NT2/D1 (cell line): ENCODE measurements at regions not wholly inside any gene's neighbourhood (a gene's known extent, or its start where the extent isn't known, plus 50 kb on each side); places are given as distances from the start of the nearest gene placed in this dataset.

Source experiments
- DNase-seq: peaks from one replicate; pipeline ENCODE4 v3.0.0-alpha.2; 2011; ENCODE audit warnings: low read depth, low spot score
- H3K27me3 ChIP-seq: 2 replicates; pipeline ENCODE4 v1.6.0; 2011; ENCODE audit warnings: mild to moderate bottlenecking; ENCODE audit not compliant: insufficient read length, insufficient read depth
- H3K36me3 ChIP-seq: 2 replicates; pipeline ENCODE4 v1.6.1; 2011; ENCODE audit warnings: mild to moderate bottlenecking, low read length, mixed read lengths; ENCODE audit not compliant: insufficient read depth, insufficient read length
- H3K4me1 ChIP-seq: 2 replicates; pipeline ENCODE4 v1.5.1; 2011; ENCODE audit not compliant: insufficient read depth, insufficient read length
- H3K4me3 ChIP-seq: 2 replicates; pipeline ENCODE4 v1.5.1; 2011; ENCODE audit warnings: low read depth; ENCODE audit not compliant: insufficient read length
- H3K9ac ChIP-seq: 2 replicates; pipeline ENCODE4 v1.6.0; 2011; ENCODE audit warnings: low read depth; ENCODE audit not compliant: insufficient read length
- H3K9me3 ChIP-seq: 2 replicates; pipeline ENCODE4 v1.5.1; 2011; ENCODE audit warnings: mild to moderate bottlenecking, low read length; ENCODE audit not compliant: insufficient read depth
- SUZ12 ChIP-seq: IDR thresholded peaks from 2 replicates; pipeline ENCODE4 v1.6.1; 2011; ENCODE audit not compliant: insufficient read length, insufficient read depth; ENCODE audit errors: extremely low read depth
- YY1 ChIP-seq: IDR thresholded peaks from 2 replicates; pipeline ENCODE4 v1.6.1; 2011; ENCODE audit not compliant: insufficient read length, insufficient read depth
- ZNF274 ChIP-seq: IDR thresholded peaks from 2 replicates; pipeline ENCODE4 v1.6.1; 2011; ENCODE audit warnings: mild to moderate bottlenecking, low read depth, low read length

- DNase-seq, result no peak
- Histone ChIP-seq H3K9me3 (peaks cover 4% of the 10 kb centered on the region; the same call in 1 of the 2 replicates), H3K9ac (no peak overlapping the region), H3K36me3 (no peaks in the 10 kb centered on the region), H3K4me1 (peaks cover 4% of the 10 kb centered on the region), H3K4me3 (no peak overlapping the region), H3K27me3 (no peaks in the 10 kb centered on the region)
- no peak for TF ChIP-seq SUZ12
- TF ChIP-seq YY1, result no peak
- no peak for TF ChIP-seq ZNF274
Observed at GRCh38 chr12:118608770-118609344, 232.5 kb downstream of the SUDS3 start.

- peaks cover 4% of the 10 kb centered on the region for H3K4me1 ChIP-seq
- no peaks in the 10 kb centered on the region for H3K36me3 ChIP-seq
- peaks cover 4% of the 10 kb centered on the region; the same call in 1 of the 2 replicates for H3K9me3 ChIP-seq
- TF ChIP-seq SUZ12 (no peak), ZNF274 (no peak), YY1 (no peak)
- no peak overlapping the region for H3K9ac ChIP-seq
- no peak overlapping the region for H3K4me3 ChIP-seq
- no peaks in the 10 kb centered on the region for H3K27me3 ChIP-seq
- DNase-seq, result no peak
Observed at GRCh38 chr12:118611295-118611694, 234.9 kb downstream of the SUDS3 start.

DNA sequence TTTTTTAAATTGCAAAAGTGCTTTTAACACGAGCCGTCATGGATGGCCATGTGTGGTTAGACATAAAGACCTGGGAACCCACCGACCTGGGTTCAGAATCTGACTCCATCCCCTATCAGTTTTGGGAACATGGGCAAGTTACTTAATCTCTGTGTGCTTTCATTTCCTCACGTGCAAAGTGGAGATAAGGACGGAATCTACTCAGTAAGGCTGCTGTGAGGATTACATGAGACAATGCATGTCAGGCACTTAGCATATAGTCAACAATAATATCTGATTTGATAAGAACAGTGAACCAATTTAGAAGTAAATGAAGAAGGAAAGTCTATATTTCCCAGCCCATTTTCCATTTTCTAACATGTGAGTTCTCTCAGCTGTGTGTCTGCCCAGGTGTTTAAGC, 235.4 kb downstream of the SUDS3 start:
- DNase-seq, result no peak
- Histone ChIP-seq H3K27me3 (no peaks in the 10 kb centered on the region), H3K36me3 (no peaks in the 10 kb centered on the region), H3K9me3 (peaks cover 4% of the 10 kb centered on the region; the same call in 1 of the 2 replicates), H3K4me1 (peaks cover 4% of the 10 kb centered on the region), H3K4me3 (no peak overlapping the region), H3K9ac (no peak overlapping the region)
- TF ChIP-seq SUZ12, result no peak
- TF ChIP-seq ZNF274, result no peak
- TF ChIP-seq YY1, result no peak

GRCh38 chr12:118617611-118618450, 241.5 kb downstream of the SUDS3 start:
- DNase-seq, result peak; percentile 28
- H3K4me3 ChIP-seq, result no peak overlapping the region

DNA sequence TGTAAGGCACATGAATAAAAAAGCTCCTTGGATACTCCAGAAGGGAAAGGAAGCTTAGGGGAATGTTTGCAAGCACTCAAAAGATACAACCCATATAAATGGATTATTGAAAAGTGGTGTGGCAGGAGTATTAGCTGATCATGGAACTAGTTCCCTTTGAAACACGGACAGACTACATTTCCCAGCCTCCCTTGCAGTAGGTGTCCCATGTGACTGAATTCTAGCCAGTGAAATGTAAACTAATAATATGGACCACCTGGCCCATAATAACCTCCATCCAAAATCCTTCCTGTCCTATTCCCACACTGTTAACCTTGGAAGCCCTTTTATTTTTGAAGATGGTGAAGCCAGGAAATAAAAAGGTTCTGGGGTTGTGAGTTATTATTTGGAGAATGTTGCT, 242.3 kb downstream of the SUDS3 start:
- TF ChIP-seq YY1, result no peak
- no peak for TF ChIP-seq ZNF274
- TF ChIP-seq SUZ12, result no peak
- Histone ChIP-seq H3K36me3 (no peaks in the 10 kb centered on the region), H3K27me3 (no peaks in the 10 kb centered on the region), H3K4me3 (no peak overlapping the region), H3K9me3 (no peaks in the 10 kb centered on the region), H3K9ac (no peak overlapping the region), H3K4me1 (no peaks in the 10 kb centered on the region)
- DNase-seq, result no peak

More at GRCh38 chr12:118617611-118618450, 241.5 kb downstream of the SUDS3 start:
- Histone ChIP-seq H3K9ac (no peak overlapping the region), H3K27me3 (no peaks in the 10 kb centered on the region), H3K36me3 (no peaks in the 10 kb centered on the region), H3K4me1 (no peaks in the 10 kb centered on the region), H3K9me3 (no peaks in the 10 kb centered on the region)
- no peak for TF ChIP-seq ZNF274
- no peak for TF ChIP-seq SUZ12
- TF ChIP-seq YY1, result no peak

DNA sequence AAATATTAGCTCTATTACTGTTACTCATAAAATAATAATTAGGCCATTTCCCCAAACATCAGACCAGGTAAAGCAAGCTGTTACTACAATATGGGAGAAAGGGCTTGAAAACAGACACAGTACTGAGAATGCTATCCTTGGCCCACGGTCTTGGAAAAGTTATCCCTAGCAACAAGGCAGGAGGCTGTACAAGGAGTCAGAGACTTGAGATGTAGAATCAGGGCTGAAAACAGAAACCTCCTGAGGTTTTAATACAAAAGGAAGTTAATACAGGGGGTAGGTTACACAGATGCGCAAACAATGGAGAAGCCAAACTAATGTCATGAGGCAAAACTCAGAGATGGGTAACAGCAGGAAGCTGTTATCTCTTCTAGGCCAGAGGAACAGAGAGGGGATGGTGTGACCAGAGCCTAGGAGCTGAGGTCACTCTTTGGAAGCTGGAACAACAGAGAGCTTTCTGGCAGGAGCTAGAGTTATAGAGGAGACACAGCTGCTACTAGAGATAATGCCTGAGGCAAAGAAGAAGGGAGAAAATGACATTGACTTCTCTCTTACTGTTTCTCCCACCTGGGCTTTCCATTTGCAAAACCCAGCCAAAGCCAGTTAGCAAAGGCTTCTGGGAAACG, 248.8 kb downstream of the SUDS3 start:
- no peak for DNase-seq
- no peaks in the 10 kb centered on the region for H3K27me3 ChIP-seq
- TF ChIP-seq ZNF274, result no peak
- no peak for TF ChIP-seq YY1
- no peak for TF ChIP-seq SUZ12
- no peaks in the 10 kb centered on the region for H3K36me3 ChIP-seq
- H3K9me3 ChIP-seq, result no peaks in the 10 kb centered on the region
- H3K4me1 ChIP-seq, result no peaks in the 10 kb centered on the region
- no peak overlapping the region for H3K4me3 ChIP-seq
- no peak overlapping the region for H3K9ac ChIP-seq

DNA sequence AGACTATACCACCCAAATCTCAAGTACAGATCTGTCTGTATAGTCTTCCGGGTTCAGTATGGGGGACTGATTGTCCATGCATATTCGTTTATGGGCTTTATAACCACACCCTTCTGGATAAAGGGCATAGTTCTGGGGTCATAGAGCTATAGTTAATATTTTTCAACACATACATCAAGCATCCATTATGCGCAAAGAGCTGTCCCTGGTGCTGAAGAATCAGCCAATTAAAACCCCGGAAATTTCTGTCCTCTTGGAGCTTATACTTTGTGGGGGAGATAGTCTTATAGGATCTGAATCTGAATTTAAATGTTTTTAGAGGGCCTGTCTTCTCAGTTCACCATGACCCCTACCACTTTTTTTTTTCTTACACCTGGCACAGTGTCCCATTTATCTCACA, 256.7 kb downstream of the SUDS3 start:
- no peaks in the 10 kb centered on the region for H3K4me1 ChIP-seq
- no peaks in the 10 kb centered on the region for H3K27me3 ChIP-seq
- no peak for TF ChIP-seq YY1
- no peak for TF ChIP-seq SUZ12
- TF ChIP-seq ZNF274, result no peak
- H3K4me3 ChIP-seq, result no peak overlapping the region
- H3K36me3 ChIP-seq, result no peaks in the 10 kb centered on the region
- H3K9ac ChIP-seq, result no peak overlapping the region
- no peaks in the 10 kb centered on the region for H3K9me3 ChIP-seq
- no peak for DNase-seq
